ENCODE measurements at regions not wholly inside any gene's neighbourhood (a gene's known extent, or its start where the extent isn't known, plus 50 kb on each side); places are given as distances from the start of the nearest gene placed in this dataset.
"Not testable (repeated sequence)": the region's sequence is repeated elsewhere in the genome, so short reads cannot be mapped to it uniquely, and the experiment has no call there.

DNA sequence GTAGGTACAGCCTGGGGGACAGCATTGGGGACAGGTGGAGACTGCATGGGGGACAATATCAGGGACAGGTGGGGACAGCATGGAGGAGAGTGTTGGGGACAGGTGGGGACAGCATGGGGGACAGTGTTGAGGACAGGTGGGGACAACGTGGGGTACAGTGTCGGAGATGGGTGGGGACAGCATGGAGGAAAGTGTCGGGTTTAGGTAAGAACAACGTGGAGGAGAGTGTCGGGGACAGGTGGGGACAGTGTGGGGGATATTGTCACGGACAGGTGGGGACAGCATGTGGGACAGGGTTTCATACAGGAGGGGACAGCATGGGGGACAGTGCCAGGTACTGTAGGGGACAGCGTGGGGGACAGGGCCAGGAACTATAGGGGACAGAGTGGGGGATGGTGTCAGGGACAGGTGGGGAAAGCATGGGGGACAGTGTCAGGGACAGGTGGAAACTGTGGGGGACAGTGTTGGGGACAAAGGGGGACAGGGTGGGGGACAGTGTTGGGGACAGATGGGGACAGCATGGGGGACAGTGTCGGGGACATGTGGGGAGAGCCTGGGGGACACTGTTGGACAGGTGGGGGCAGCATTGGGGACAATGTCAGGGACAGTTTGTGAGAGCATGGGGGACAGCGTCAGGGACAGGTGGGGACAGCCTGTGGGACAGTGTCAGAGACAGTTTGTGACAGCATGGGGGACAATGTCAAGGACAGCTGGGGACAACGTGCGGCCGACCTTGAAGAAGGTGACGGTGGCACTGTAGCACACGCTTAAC is 213.1 kb downstream of the TMEM121 start:
- no peak for FAIRE-seq
- TF ChIP-seq, protein P1, sequence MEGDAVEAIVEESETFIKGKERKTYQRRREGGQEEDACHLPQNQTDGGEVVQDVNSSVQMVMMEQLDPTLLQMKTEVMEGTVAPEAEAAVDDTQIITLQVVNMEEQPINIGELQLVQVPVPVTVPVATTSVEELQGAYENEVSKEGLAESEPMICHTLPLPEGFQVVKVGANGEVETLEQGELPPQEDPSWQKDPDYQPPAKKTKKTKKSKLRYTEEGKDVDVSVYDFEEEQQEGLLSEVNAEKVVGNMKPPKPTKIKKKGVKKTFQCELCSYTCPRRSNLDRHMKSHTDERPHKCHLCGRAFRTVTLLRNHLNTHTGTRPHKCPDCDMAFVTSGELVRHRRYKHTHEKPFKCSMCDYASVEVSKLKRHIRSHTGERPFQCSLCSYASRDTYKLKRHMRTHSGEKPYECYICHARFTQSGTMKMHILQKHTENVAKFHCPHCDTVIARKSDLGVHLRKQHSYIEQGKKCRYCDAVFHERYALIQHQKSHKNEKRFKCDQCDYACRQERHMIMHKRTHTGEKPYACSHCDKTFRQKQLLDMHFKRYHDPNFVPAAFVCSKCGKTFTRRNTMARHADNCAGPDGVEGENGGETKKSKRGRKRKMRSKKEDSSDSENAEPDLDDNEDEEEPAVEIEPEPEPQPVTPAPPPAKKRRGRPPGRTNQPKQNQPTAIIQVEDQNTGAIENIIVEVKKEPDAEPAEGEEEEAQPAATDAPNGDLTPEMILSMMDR (IDR thresholded peaks at IDR 0.05), result no peak
- H3K4me1 ChIP-seq, result no peaks in the 10 kb centered on the region
- H3K27me3 ChIP-seq, result no peaks in the 10 kb centered on the region
- no peaks in the 10 kb centered on the region for H3K36me3 ChIP-seq
- WGBS, 2 donors, result 52 to 74% methylated on average over 12 to 14 of the region's 14 CpGs
- H3K27ac ChIP-seq, result no peak overlapping the region
- DNase-seq, result no peak
- no peak overlapping the region for H3K4me3 ChIP-seq
- no peak for ATAC-seq
- intact Hi-C loops (cut with DNase I), result no loop called here
- H3K9me3 ChIP-seq, result no peaks in the 10 kb centered on the region

DNA sequence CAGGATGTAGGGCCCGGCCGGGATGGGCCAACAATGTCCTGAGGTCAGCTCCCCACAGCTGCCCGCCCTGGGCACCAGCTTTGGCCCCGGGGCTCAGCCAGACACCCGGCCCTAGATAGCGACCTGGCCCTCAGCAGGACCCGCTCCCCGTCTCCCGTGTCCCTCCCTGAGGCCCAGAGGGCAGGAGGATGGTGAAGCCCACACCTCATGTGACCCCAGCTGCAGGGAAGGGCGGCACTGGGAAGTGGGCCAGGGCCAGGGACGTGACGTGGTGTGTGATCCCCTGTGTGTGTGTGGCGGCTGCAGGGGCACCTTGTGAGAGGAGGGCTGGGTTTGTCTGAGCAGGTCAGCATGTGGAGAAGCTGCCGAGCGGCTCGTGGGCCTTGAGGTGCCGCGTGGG is 213.9 kb downstream of the TMEM121 start:
- H3K4me3 ChIP-seq; H3K9me3 ChIP-seq; H3K27me3 ChIP-seq; H3K27ac ChIP-seq; H3K4me1 ChIP-seq; H3K36me3 ChIP-seq; FAIRE-seq; intact Hi-C loops (cut with DNase I); ATAC-seq: not testable (repeated sequence)
- WGBS, 2 donors, result 48 to 49% methylated on average over 11 to 16 of the region's 18 CpGs
- peak in 1 of 6 donors; percentile 24 for DNase-seq

DNA sequence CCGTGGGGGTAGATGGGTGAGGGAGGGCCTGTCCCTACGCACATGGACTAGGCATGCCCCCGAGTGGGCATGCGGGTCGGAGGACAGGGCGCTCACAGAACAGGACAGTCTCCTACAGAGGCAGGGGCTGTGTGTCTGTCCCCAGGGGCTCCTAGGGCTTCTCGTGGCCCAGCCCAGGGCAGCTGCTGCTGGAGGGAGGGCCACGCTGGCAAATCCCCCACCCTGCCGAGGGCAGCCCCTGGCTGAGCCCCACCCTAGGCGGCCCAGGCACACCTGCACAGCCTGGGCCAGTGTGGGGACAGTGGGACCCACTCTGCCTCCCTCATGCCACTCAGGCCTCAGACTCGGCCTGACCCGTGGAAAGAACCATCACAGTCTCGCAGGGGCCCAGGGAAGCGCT is 214.6 kb downstream of the TMEM121 start:
- FAIRE-seq; H3K27me3 ChIP-seq; ATAC-seq; H3K9me3 ChIP-seq; DNase-seq; H3K4me3 ChIP-seq; intact Hi-C loops (cut with DNase I); H3K4me1 ChIP-seq; H3K27ac ChIP-seq; H3K36me3 ChIP-seq: not testable (repeated sequence)
- 46 to 74% methylated on average over 3 to 7 of the region's 14 CpGs for WGBS, 2 donors

DNA sequence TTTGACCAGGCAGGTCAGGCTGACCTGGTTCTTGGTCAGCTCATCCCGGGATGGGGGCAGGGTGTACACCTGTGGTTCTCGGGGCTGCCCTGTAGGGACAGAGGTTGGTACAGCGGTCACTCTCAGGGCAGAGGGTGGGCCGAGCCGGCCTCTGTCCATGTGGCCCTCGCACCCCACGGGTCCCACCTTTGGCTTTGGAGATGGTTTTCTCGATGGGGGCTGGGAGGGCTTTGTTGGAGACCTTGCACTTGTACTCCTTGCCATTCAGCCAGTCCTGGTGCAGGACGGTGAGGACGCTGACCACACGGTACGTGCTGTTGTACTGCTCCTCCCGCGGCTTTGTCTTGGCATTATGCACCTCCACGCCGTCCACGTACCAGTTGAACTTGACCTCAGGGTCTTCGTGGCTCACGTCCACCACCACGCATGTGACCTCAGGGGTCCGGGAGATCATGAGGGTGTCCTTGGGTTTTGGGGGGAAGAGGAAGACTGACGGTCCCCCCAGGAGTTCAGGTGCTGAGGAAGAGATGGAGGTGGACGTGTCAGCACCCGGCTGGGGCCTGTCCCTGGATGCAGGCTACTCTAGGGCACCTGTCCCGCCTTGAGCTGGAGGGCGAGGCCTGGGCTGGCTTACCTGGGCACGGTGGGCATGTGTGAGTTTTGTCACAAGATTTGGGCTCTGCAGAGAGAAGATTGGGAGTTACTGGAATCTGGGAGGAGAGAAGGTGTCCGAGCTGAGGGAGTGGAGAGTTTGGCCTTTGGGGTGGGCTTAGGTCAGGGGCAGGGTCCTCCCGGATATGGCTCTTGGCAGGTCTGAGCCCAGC is 215.5 kb downstream of the TMEM121 start:
- H3K36me3 ChIP-seq; H3K27me3 ChIP-seq; FAIRE-seq; H3K4me1 ChIP-seq; H3K9me3 ChIP-seq; H3K4me3 ChIP-seq; ATAC-seq; intact Hi-C loops (cut with DNase I); H3K27ac ChIP-seq: not testable (repeated sequence)
- peak in 1 of 6 donors; percentile 22 for DNase-seq
- WGBS, 2 donors, result 64 to 77% methylated on average over 28 to 29 of the region's 29 CpGs

DNA sequence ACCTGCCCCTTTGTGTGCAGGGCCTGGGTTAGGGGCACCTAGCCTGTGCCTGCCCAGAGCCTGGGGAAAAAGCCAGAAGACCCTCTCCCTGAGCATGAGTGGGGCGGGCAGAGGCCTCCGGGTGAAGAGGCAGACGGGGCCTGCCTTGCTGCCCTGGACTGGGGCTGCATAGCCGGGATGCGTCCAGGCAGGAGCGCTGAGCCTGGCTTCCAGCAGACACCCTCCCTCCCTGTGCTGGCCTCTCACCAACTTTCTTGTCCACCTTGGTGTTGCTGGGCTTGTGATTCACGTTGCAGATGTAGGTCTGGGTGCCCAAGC is 216.1 kb downstream of the TMEM121 start:
- intact Hi-C loops (cut with DNase I), result no loop called here
- DNase-seq (peak in 1 of 6 donors; percentile 30), ATAC-seq (no peak), FAIRE-seq (no peak)
- H3K27ac ChIP-seq, result no peak overlapping the region
- TF ChIP-seq, protein P1 (IDR thresholded peaks at IDR 0.05), result no peak
- no peaks in the 10 kb centered on the region for H3K4me1 ChIP-seq
- 64 to 65% methylated on average over 7 of the region's 7 CpGs for WGBS, 2 donors
- H3K4me3 ChIP-seq, result no peak overlapping the region
- H3K36me3 ChIP-seq, result no peaks in the 10 kb centered on the region
- no peaks in the 10 kb centered on the region for H3K9me3 ChIP-seq
- H3K27me3 ChIP-seq, result no peaks in the 10 kb centered on the region

DNA sequence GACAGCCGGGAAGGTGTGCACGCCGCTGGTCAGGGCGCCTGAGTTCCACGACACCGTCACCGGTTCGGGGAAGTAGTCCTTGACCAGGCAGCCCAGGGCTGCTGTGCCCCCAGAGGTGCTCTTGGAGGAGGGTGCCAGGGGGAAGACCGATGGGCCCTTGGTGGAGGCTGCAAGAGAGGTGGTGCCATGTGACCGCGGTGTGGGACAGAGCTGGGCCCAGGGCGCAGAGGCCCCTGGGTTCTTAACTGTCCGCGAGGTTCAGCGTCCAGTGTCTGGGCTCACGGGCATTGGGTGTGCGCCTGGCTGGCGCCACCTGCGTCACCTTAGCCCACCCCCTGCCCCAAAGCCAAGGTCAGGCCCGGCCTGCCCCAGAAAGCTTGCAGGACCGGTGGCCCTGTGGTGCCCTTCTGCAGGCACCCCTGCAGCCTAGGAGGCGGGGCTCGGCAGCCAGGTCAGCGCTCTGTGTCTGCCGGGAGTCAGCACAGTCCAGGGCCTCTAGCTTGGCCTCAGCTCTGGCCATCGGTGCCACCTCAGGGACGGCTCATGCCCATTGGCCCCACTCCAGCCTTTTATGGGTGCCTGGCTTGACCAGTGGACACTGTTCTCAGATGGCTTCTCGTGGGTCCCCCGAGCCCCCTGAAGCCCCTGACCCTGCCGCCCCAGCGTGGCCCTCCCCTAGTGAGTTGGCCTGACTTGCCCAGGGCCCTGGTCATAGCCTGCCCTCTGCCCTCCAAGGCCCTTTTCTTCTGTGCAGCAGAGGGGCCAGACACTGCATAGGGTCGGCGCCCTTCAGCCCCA is 216.7 kb downstream of the TMEM121 start:
- FAIRE-seq; H3K27me3 ChIP-seq; H3K9me3 ChIP-seq; H3K36me3 ChIP-seq; H3K4me3 ChIP-seq; H3K4me1 ChIP-seq; H3K27ac ChIP-seq; intact Hi-C loops (cut with DNase I): not testable (repeated sequence)
- 66 to 72% methylated on average over 17 to 23 of the region's 33 CpGs for WGBS, 2 donors
- ATAC-seq, result peak in 1 of 4 donors; percentile 14
- DNase-seq, result peak in 1 of 6 donors; percentile 70

DNA sequence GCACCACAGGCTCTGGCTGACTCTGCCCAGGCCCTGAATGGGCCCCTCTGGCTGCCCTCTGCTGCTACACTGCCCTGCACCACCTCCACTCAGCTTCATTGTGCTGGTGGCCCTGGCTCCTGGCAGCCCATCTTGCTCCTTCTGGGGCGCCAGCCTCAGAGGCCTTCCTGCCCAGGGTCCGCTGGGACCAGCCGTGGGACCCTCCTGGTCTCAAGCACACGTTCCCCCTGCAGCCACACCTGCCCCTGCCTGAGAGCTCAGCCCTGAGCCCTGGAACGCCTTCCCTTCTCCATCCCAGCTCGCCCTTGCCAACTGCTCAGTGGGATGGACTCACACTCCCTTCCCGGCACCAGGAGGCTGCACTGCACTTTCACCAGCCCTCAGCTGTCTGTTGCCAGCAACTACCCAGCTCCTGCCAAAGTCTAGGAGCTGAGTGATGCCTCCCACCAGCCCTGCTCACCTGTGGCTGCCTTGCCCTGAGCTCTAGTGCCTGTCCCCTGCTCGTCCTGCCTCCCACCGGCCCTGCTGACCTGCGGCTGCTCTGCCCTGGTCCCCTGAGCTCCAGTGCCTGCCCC is 217.9 kb downstream of the TMEM121 start:
- intact Hi-C loops (cut with DNase I); H3K4me3 ChIP-seq; H3K27ac ChIP-seq; H3K36me3 ChIP-seq; FAIRE-seq; H3K4me1 ChIP-seq; H3K9me3 ChIP-seq; H3K27me3 ChIP-seq; ATAC-seq: not testable (repeated sequence)
- DNase-seq, result peak in 1 of 6 donors; percentile 35
- WGBS, 2 donors, result 38 to 54% methylated on average over 7 to 8 of the region's 10 CpGs
